ENCODE measurements at regions not wholly inside any gene's neighbourhood (a gene's known extent, or its start where the extent isn't known, plus 50 kb on each side); places are given as distances from the start of the nearest gene placed in this dataset.
"Not testable (repeated sequence)": the region's sequence is repeated elsewhere in the genome, so short reads cannot be mapped to it uniquely, and the experiment has no call there.

DNA sequence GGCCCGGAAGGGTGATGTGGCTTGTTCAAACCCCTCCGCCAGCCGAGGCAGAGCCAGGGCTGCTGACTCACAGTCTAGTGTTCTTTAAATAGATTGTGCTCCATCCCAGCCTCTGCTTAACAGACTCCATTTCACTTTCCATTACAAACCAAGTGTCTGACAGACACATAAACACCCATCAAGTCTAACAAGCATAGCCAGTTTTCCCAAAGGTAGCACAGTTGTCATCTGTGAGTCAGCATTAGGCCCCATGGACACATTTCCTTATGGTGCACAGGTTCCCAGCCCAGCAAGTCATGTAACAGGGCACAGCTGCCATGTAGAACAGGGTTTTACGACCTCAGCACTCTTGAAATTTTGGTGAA lies 109.9 kb upstream of the RAP2B start:
- no peaks in the 10 kb centered on the region for H3K9me3 ChIP-seq (ENCODE audit: insufficient read depth, low read length)
- H4K20me1 ChIP-seq (ENCODE audit: insufficient read depth, low read length): no peaks in the 10 kb centered on the region
- H2AFZ ChIP-seq (ENCODE audit: low read depth, low read length): no peak overlapping the region
- no peaks in the 10 kb centered on the region for H3K27me3 ChIP-seq (ENCODE audit: low read depth, low read length)
- TF ChIP-seq, protein P1, sequence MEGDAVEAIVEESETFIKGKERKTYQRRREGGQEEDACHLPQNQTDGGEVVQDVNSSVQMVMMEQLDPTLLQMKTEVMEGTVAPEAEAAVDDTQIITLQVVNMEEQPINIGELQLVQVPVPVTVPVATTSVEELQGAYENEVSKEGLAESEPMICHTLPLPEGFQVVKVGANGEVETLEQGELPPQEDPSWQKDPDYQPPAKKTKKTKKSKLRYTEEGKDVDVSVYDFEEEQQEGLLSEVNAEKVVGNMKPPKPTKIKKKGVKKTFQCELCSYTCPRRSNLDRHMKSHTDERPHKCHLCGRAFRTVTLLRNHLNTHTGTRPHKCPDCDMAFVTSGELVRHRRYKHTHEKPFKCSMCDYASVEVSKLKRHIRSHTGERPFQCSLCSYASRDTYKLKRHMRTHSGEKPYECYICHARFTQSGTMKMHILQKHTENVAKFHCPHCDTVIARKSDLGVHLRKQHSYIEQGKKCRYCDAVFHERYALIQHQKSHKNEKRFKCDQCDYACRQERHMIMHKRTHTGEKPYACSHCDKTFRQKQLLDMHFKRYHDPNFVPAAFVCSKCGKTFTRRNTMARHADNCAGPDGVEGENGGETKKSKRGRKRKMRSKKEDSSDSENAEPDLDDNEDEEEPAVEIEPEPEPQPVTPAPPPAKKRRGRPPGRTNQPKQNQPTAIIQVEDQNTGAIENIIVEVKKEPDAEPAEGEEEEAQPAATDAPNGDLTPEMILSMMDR (IDR thresholded peaks at IDR 0.05; ENCODE audit: low read depth, low read length): no peak
- no peak for TF ChIP-seq EZH2phosphoT487 (IDR thresholded peaks at IDR 0.05; ENCODE audit: low read depth)
- no peaks in the 10 kb centered on the region for H3K4me1 ChIP-seq (ENCODE audit: low read length)
- H3K27ac ChIP-seq (ENCODE audit: low read length): no peak overlapping the region
- H3K36me3 ChIP-seq (replicated peaks; ENCODE audit: low read depth, low read length): no peaks in the 10 kb centered on the region
- no peaks in the 10 kb centered on the region for H3K79me2 ChIP-seq (ENCODE audit: low read length)
- no peak overlapping the region for H3K4me3 ChIP-seq (ENCODE audit: low read length)
- no peak overlapping the region for H3K4me2 ChIP-seq (ENCODE audit: low read length)
- H3K9ac ChIP-seq (ENCODE audit: low read length): no peak overlapping the region

DNA sequence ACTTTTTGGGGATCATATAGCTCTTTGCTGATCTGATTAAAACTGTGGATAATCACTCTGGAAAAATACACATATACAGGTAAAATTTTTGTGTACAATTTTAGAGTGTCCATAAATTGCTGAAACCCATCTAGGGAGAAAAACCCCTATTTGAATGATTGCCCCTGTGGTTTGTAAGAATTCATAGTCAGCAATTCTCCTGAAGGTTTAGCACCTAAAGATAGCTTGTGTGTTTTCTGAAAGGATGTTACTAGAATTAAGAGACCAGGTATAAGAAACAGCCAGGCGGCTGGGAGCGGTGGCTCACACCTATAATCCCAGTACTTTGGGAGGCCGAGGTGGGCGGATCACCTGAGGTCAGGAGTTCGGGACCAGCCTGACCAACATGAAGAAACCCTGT lies 106.8 kb upstream of the RAP2B start:
- Histone ChIP-seq H3K4me2 (ENCODE audit: low read length) (no peak overlapping the region), H2AFZ (ENCODE audit: low read depth, low read length) (no peak overlapping the region), H3K9ac (ENCODE audit: low read length) (no peak overlapping the region), H3K4me3 (ENCODE audit: low read length) (no peak overlapping the region), H3K27ac (ENCODE audit: low read length) (no peak overlapping the region), H3K36me3 (replicated peaks; ENCODE audit: low read depth, low read length) (no peaks in the 10 kb centered on the region), H3K79me2 (ENCODE audit: low read length) (no peaks in the 10 kb centered on the region), H3K9me3 (ENCODE audit: insufficient read depth, low read length) (no peaks in the 10 kb centered on the region), H3K4me1 (ENCODE audit: low read length) (no peaks in the 10 kb centered on the region), H4K20me1 (ENCODE audit: insufficient read depth, low read length) (no peaks in the 10 kb centered on the region), H3K27me3 (ENCODE audit: low read depth, low read length) (no peaks in the 10 kb centered on the region)
- TF ChIP-seq, protein P1 (IDR thresholded peaks at IDR 0.05; ENCODE audit: low read depth, low read length): no peak
- no peak for TF ChIP-seq EZH2phosphoT487 (IDR thresholded peaks at IDR 0.05; ENCODE audit: low read depth)

DNA sequence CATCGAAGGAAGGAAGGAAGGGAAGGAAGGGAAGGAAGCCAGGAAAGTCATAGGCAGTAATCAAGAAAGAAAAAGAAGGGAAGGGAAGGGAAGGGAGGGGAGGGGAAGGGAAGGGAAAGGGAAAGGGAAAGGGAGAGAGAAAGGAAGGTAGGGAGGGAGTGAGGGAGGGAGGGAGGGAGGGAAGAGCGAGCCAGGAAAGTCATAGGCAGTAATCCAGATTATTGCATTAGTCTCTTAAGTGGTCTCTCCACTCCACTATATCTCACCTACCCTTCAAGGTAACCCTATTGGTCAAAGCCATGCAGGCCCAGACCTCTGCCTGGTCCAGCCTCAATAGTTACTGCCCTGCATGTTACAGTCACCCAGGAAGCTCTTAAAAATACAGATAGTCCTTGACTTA lies 106.2 kb upstream of the RAP2B start:
- TF ChIP-seq, protein P1 (IDR thresholded peaks at IDR 0.05; ENCODE audit: low read depth, low read length): no peak
- no peak for TF ChIP-seq EZH2phosphoT487 (IDR thresholded peaks at IDR 0.05; ENCODE audit: low read depth)
- H3K27ac ChIP-seq (ENCODE audit: low read length): no peak overlapping the region

DNA sequence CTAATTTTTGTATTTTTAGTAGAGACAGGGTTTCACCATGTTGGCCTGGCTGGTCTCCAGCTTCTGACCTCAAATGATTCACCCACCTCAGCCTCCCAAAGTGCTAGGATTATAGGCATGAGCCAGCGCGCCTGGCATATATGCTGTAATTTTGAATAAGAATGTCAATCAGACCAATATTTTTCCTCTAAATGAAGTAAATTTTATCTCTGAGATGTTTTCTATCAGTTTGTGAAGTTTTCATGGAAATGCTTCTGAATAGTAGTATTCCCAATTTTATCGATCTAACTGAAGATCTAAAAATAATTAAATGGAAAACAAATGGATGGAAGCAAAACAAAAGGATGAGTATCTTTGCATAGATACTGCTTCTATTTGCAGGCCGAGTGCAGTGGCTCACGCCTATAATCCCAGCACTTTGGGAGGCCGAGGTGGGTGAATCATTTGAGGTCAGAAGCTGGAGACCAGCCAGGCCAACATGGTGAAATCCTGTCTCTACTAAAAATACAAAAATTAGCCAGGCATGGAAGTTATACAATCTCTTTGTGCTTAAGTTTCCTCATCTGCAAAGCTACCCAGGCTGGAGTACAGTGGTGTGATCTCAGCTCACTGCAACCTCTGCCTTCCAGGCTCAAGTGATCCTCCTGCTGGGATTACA lies 103.9 kb upstream of the RAP2B start:
- not testable (repeated sequence) for H3K9me3 ChIP-seq (ENCODE audit: insufficient read depth, low read length); H3K27ac ChIP-seq (ENCODE audit: low read length); H3K27me3 ChIP-seq (ENCODE audit: low read depth, low read length); H3K4me1 ChIP-seq (ENCODE audit: low read length); H2AFZ ChIP-seq (ENCODE audit: low read depth, low read length); H4K20me1 ChIP-seq (ENCODE audit: insufficient read depth, low read length); H3K4me2 ChIP-seq (ENCODE audit: low read length); H3K79me2 ChIP-seq (ENCODE audit: low read length); H3K36me3 ChIP-seq (replicated peaks; ENCODE audit: low read depth, low read length); H3K4me3 ChIP-seq (ENCODE audit: low read length); H3K9ac ChIP-seq (ENCODE audit: low read length)

More for the DNA sequence above, 106.2 kb upstream of the RAP2B start:
- Histone ChIP-seq H3K27me3 (ENCODE audit: low read depth, low read length) (no peaks in the 10 kb centered on the region), H3K79me2 (ENCODE audit: low read length) (no peaks in the 10 kb centered on the region), H3K4me2 (ENCODE audit: low read length) (no peak overlapping the region), H3K4me3 (ENCODE audit: low read length) (no peak overlapping the region), H3K9ac (ENCODE audit: low read length) (no peak overlapping the region), H4K20me1 (ENCODE audit: insufficient read depth, low read length) (no peaks in the 10 kb centered on the region), H2AFZ (ENCODE audit: low read depth, low read length) (no peak overlapping the region), H3K36me3 (replicated peaks; ENCODE audit: low read depth, low read length) (no peaks in the 10 kb centered on the region), H3K9me3 (ENCODE audit: insufficient read depth, low read length) (no peaks in the 10 kb centered on the region), H3K4me1 (ENCODE audit: low read length) (no peaks in the 10 kb centered on the region)
